ENCODE measurements at regions not wholly inside any gene's neighbourhood (a gene's known extent, or its start where the extent isn't known, plus 50 kb on each side); places are given as distances from the start of the nearest gene placed in this dataset.

DNA sequence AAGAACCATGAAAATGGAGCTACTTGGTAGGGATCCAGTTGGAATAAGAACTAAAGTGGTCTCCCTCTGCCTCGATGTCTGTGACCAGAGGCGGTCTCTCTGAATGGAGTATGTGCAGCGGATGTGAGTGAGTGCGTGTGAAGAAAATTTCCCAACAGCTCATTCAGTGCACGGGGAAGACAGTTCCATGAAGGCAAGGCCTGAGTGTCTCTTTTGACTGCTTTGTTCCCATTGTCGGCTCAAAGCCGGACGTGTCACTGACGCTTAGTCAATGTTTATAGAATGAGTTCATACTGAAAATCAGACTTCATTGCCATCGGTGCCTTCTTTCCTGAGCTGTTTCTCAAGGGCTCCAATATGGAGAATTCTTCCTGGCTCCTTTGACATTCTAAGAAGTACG lies 55.3 kb upstream of the GRB10 start:
- TF ChIP-seq, protein P1, sequence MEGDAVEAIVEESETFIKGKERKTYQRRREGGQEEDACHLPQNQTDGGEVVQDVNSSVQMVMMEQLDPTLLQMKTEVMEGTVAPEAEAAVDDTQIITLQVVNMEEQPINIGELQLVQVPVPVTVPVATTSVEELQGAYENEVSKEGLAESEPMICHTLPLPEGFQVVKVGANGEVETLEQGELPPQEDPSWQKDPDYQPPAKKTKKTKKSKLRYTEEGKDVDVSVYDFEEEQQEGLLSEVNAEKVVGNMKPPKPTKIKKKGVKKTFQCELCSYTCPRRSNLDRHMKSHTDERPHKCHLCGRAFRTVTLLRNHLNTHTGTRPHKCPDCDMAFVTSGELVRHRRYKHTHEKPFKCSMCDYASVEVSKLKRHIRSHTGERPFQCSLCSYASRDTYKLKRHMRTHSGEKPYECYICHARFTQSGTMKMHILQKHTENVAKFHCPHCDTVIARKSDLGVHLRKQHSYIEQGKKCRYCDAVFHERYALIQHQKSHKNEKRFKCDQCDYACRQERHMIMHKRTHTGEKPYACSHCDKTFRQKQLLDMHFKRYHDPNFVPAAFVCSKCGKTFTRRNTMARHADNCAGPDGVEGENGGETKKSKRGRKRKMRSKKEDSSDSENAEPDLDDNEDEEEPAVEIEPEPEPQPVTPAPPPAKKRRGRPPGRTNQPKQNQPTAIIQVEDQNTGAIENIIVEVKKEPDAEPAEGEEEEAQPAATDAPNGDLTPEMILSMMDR (IDR thresholded peaks at IDR 0.05): no peak
- TF ChIP-seq POLR2AphosphoS5 (IDR thresholded peaks at IDR 0.05) (no peak), POLR2A (IDR thresholded peaks at IDR 0.05) (no peak)

Measured in stomach (tissue), 4 donors.